IPS-20b (cell line): ENCODE measurements at regions not wholly inside any gene's neighbourhood (a gene's known extent, or its start where the extent isn't known, plus 50 kb on each side); places are given as distances from the start of the nearest gene placed in this dataset.
"Not testable (repeated sequence)": the region's sequence is repeated elsewhere in the genome, so short reads cannot be mapped to it uniquely, and the experiment has no call there.

Source experiments
- H3K27ac ChIP-seq: one replicate; pipeline ENCODE4 v1.5.1; 2013; ENCODE audit warnings: low read length
- H3K27me3 ChIP-seq: 2 replicates; pipeline ENCODE4 v1.6.1; 2013; ENCODE audit warnings: mild to moderate bottlenecking, low read length, inconsistent platforms; ENCODE audit not compliant: insufficient read depth
- H3K36me3 ChIP-seq: 2 replicates; pipeline ENCODE4 v1.6.1; 2013; ENCODE audit warnings: low read depth, mild to moderate bottlenecking, inconsistent platforms, low read length, moderate library complexity; ENCODE audit not compliant: insufficient read depth
- H3K4me1 ChIP-seq: 2 replicates; pipeline ENCODE4 v1.6.1; 2013; ENCODE audit warnings: mild to moderate bottlenecking, control low read depth, inconsistent platforms, low read length, moderate library complexity; ENCODE audit not compliant: insufficient read depth
- H3K4me3 ChIP-seq: 2 replicates; pipeline ENCODE4 v1.5.1; 2013; ENCODE audit warnings: mild to moderate bottlenecking, low read length, inconsistent platforms
- H3K9ac ChIP-seq: 2 replicates; pipeline ENCODE4 v1.6.1; 2013; ENCODE audit warnings: low read depth, mild to moderate bottlenecking, inconsistent platforms, low read length, moderate library complexity
- H3K9me3 ChIP-seq: 2 replicates; pipeline ENCODE4 v1.6.1; 2013; ENCODE audit warnings: mild to moderate bottlenecking, low read depth, low read length, inconsistent platforms; ENCODE audit not compliant: insufficient read depth

GRCh38 chr2:160741815-160742214 lies 248.2 kb upstream of the RBMS1 start:
- H3K4me3 ChIP-seq = no peak overlapping the region
- no peaks in the 10 kb centered on the region for H3K27me3 ChIP-seq
- no peaks in the 10 kb centered on the region for H3K36me3 ChIP-seq
- no peaks in the 10 kb centered on the region for H3K9me3 ChIP-seq
- no peak overlapping the region for H3K27ac ChIP-seq
- no peak overlapping the region for H3K9ac ChIP-seq
- peaks cover 5% of the 10 kb centered on the region; the same call in 1 of the 2 replicates for H3K4me1 ChIP-seq

- Histone ChIP-seq H3K36me3 (no peaks in the 10 kb centered on the region), H3K4me1 (no peaks in the 10 kb centered on the region), H3K27me3 (no peaks in the 10 kb centered on the region), H3K27ac (no peak overlapping the region), H3K9me3 (no peaks in the 10 kb centered on the region), H3K9ac (no peak overlapping the region), H3K4me3 (no peak overlapping the region)
Measured at GRCh38 chr2:160742667-160743066, 249.1 kb upstream of the RBMS1 start.

DNA sequence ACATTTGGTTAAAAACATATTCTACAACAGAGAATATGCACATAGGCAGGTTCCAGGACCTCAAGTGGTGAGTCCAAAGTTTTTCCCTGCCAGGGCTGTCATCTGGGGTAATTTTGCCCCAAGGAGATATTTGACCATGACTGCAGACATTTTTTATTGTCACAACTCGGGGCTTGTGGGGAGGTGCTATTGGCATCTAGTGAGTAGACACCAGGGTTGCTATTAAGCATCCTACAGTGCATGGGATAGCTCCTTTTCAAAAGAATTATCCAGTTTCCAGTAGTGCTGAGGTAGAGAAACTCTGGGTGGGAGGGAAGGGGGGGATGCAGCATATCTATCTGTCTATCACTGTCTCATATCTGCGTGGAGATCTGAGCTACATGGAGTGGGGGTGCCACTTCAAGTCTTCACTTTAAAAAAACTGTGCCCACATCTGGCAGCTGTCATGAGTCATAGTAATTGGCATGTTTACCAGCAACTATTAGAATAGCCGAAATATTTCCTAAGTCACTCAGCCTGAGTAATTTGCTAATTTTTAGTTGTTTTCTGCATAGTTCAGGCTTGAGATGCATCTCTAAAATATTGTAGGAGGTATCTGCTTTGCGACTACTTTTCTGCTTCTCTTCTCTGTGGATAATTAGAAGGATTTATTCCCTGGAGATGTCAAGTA lies 254.0 kb upstream of the RBMS1 start:
- Histone ChIP-seq H3K27me3 (no peaks in the 10 kb centered on the region), H3K4me1 (peaks cover 9% of the 10 kb centered on the region), H3K27ac (no peak overlapping the region), H3K9me3 (no peaks in the 10 kb centered on the region), H3K36me3 (no peaks in the 10 kb centered on the region), H3K4me3 (no peak overlapping the region), H3K9ac (no peak overlapping the region)

DNA sequence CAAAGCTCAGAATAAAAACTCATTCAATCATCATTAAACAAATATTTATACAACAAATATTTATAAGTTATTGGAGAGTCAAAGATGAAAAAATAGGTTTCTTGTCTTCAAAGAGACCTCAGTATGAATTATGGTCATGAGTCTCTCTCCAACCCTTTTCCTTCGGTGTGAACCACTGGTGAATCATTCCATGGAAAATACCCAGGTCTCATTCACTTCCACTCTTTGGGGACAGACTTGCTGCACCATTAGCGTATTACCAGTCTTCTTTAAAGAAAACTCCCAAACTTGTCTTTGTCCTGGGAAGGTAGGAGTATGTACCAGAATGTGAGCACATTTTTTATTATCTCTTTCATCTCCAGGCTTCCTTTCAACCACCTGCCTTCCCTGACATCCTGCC lies 257.4 kb upstream of the RBMS1 start:
- H3K9me3 ChIP-seq = no peaks in the 10 kb centered on the region; the same call in none of the 2 replicates
- peaks cover 10% of the 10 kb centered on the region for H3K4me1 ChIP-seq
- H3K9ac ChIP-seq = no peak overlapping the region
- H3K27me3 ChIP-seq = no peaks in the 10 kb centered on the region
- no peak overlapping the region for H3K27ac ChIP-seq
- no peak overlapping the region for H3K4me3 ChIP-seq
- no peaks in the 10 kb centered on the region for H3K36me3 ChIP-seq

DNA sequence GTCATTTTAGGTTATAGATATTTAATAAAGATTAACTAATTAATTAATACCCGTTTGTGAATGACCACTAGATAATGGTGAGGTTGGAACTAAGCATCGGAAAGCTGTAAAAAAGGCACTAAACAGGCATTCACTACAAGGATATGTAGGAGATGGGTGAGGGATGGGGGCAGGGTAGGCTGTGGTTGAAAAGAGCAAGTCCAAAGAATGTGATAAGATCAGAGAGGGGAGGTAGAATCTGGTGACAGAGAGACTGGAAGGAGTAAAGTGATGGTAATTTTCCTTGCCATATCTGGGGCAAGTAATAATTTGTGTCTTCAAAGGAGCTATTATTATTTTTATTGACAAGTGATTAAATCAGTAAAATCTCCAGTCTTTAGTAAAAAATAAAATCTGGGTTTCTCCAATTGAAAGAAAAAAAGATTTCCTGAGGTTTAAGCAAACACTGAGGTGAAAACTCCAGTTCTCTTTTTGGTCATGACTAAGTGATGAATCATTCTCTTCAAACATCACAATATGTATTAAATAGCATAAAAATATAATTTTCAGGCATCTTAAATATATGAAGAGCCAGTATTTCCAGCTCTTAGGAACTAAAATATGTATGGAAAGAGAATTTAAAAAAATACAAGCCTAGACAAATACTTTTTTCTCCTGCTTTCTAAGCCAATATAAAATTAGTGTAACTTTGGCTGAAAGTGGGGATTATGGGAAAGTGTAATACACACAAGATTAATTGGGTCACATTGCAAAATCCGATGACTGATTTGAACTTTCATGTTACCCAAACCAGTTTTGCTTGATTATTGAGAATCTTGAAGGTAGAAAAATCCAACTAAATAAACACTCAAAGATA lies 259.1 kb upstream of the RBMS1 start:
- Histone ChIP-seq H3K27ac (no peak overlapping the region), H3K27me3 (no peaks in the 10 kb centered on the region), H3K9ac (no peak overlapping the region), H3K4me3 (no peak overlapping the region), H3K4me1 (peaks cover 10% of the 10 kb centered on the region), H3K9me3 (no peaks in the 10 kb centered on the region; the same call in none of the 2 replicates), H3K36me3 (no peaks in the 10 kb centered on the region)

DNA sequence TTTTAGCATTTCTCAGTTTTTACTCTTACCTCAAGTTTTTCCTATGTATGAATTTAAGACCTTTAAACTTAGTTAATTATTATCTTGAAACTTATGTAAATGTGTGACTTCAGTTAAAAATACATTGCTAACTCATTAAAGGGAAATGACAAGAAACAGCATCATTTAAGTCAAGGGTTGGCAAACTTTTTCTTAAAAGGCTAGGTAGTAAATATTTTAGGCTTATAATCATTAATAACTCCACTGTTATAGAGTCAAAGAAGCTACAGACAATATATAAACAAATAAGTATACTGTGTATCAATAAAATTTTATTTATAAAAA lies 259.7 kb upstream of the RBMS1 start:
- Histone ChIP-seq H3K9me3 (no peaks in the 10 kb centered on the region; the same call in none of the 2 replicates), H3K4me3 (no peak overlapping the region), H3K27me3 (no peaks in the 10 kb centered on the region), H3K27ac (no peak overlapping the region), H3K4me1 (peaks cover 10% of the 10 kb centered on the region), H3K9ac (no peak overlapping the region), H3K36me3 (no peaks in the 10 kb centered on the region)

- H3K27me3 ChIP-seq = no peaks in the 10 kb centered on the region
- peaks cover 10% of the 10 kb centered on the region for H3K4me1 ChIP-seq
- no peak overlapping the region for H3K9ac ChIP-seq
- H3K9me3 ChIP-seq = no peaks in the 10 kb centered on the region; the same call in none of the 2 replicates
- no peak overlapping the region for H3K27ac ChIP-seq
- no peaks in the 10 kb centered on the region for H3K36me3 ChIP-seq
- H3K4me3 ChIP-seq = no peak overlapping the region
Measured at GRCh38 chr2:160753960-160754359, 260.4 kb upstream of the RBMS1 start.

DNA sequence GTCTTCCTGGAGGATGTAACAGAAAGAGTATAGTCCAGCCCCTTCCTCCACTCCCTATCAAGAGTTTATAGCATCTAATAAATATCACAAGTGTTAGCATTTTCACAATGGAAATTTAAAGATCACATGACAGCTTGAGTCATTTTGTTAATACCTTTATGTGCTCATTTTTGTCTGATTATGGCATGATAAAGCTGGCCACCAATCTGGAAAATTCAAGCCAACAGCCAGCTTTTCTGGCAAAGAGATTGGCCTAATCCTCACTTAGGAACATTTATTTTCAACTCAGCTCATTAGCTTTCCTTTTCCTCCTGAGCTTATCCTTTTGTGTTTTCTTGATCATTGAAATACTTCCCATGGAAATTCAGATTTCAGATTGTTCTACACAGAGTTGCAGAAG lies 262.9 kb upstream of the RBMS1 start:
- H3K27ac ChIP-seq = no peak overlapping the region
- no peaks in the 10 kb centered on the region; the same call in none of the 2 replicates for H3K9me3 ChIP-seq
- H3K4me1 ChIP-seq = peaks cover 10% of the 10 kb centered on the region
- H3K27me3 ChIP-seq = no peaks in the 10 kb centered on the region
- H3K4me3 ChIP-seq = no peak overlapping the region
- H3K9ac ChIP-seq = no peak overlapping the region
- H3K36me3 ChIP-seq = no peaks in the 10 kb centered on the region

DNA sequence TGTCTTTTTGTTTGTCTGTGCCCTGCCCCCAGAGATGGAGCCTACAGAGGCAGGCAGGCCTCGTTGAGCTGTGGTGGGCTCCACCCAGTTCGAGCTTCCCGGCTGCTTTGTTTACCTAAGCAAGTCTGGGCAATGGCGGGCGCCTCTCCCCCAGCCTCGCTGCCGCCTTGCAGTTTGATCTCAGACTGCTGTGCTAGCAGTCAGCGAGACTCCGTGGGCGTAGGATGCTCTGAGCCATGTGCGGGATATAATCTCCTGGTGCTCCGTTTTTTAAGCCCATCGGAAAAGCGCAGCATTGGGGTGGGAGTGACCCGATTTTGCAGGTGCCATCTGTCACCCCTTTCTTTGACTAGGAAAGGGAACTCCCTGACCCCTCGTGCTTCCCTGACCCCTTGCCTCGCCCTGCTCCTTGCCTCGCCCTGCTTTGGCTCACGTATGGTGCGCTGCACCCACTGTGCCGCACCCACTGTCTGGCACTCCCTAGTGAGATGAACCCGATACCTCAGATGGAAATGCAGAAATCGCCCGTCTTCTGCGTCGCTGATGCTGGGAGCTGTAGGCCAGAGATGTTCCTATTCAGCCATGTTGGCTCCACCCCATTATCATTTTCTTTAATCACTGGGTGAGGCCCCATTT lies 269.0 kb upstream of the RBMS1 start:
- not testable (repeated sequence) for H3K9ac ChIP-seq, H3K27me3 ChIP-seq, H3K36me3 ChIP-seq, H3K4me1 ChIP-seq, H3K4me3 ChIP-seq, H3K27ac ChIP-seq
- peaks cover 35% of the 10 kb centered on the region for H3K9me3 ChIP-seq

DNA sequence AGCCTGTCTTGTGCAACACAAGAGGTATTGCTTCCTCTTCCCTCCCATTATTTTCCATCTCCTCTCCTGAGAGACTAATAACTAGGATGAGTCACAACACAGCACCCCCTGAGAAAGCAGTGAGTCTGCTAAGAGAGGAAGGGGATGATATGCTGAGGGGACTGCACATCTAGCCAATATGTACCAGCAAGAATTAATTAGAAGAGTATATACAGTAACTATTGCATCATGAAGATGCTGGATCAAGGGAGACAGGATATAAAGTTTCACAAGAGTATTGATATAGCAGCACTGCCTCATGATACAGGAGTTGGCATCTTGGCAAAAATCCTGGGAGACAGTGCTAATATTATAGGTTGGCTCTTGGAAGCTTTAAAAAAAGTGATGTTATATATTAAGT lies 289.9 kb upstream of the RBMS1 start:
- H3K27ac ChIP-seq = no peak overlapping the region
- H3K9ac ChIP-seq = no peak overlapping the region
- H3K9me3 ChIP-seq = peaks cover 4% of the 10 kb centered on the region; the same call in 1 of the 2 replicates
- H3K4me1 ChIP-seq = no peaks in the 10 kb centered on the region
- no peaks in the 10 kb centered on the region for H3K27me3 ChIP-seq
- H3K36me3 ChIP-seq = no peaks in the 10 kb centered on the region
- no peak overlapping the region for H3K4me3 ChIP-seq

GRCh38 chr2:160784034-160784433 lies 290.4 kb upstream of the RBMS1 start:
- no peak overlapping the region for H3K27ac ChIP-seq
- H3K36me3 ChIP-seq = no peaks in the 10 kb centered on the region
- no peaks in the 10 kb centered on the region for H3K4me1 ChIP-seq
- no peak overlapping the region for H3K9ac ChIP-seq
- H3K9me3 ChIP-seq = no peaks in the 10 kb centered on the region
- H3K27me3 ChIP-seq = no peaks in the 10 kb centered on the region
- no peak overlapping the region for H3K4me3 ChIP-seq

DNA sequence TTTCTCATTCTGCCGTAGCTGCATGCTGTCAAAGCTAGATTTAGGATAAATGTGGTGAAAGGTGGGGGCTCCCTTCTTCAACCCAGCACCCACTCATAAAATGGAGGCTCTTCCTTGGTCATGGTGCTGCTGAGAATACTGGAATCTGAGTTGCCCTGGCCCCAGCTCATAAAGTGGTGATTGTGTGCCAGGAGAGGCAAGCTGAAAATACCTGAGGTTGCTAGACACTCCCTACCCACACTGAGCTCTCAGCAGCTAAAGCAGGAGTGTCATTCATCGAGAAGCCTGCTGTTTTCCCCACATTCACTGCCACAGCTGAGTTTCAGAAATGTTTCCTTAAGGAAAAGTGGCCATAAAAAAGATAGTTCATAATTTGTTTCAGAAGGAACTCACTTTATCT lies 297.1 kb upstream of the RBMS1 start:
- H3K4me1 ChIP-seq = no peaks in the 10 kb centered on the region
- no peaks in the 10 kb centered on the region for H3K9me3 ChIP-seq
- no peak overlapping the region for H3K27ac ChIP-seq
- no peaks in the 10 kb centered on the region for H3K36me3 ChIP-seq
- H3K27me3 ChIP-seq = no peaks in the 10 kb centered on the region
- no peak overlapping the region for H3K9ac ChIP-seq
- no peak overlapping the region for H3K4me3 ChIP-seq
